CD4-positive, alpha-beta T cell treated with Interleukin-17A for 1 hour (primary cell): ENCODE measurements at regions not wholly inside any gene's neighbourhood (a gene's known extent, or its start where the extent isn't known, plus 50 kb on each side); places are given as distances from the start of the nearest gene placed in this dataset.
A peak's percentile ranks its signal among the peaks of the same experiment; 100 is the strongest.
"Not testable (repeated sequence)": the region's sequence is repeated elsewhere in the genome, so short reads cannot be mapped to it uniquely, and the experiment has no call there.

Experiments
- DNase-seq: peaks from one replicate; pipeline ENCODE4 v3.0.0-alpha.2; 2020

- DNase-seq: no peak
Measured at GRCh38 chr6:153984811-153985210, 54.2 kb upstream of the OPRM1 start.

- no peak for DNase-seq
Measured at GRCh38 chr6:153980171-153980570, 58.9 kb upstream of the OPRM1 start.

GRCh38 chr6:153978911-153979548 is 60.0 kb upstream of the OPRM1 start:
- not testable (repeated sequence) for DNase-seq

GRCh38 chr6:153976921-153977693 is 61.9 kb upstream of the OPRM1 start:
- DNase-seq: no peak

- DNase-seq: no peak
Measured at GRCh38 chr6:153966001-153966400, 73.0 kb upstream of the OPRM1 start.

GRCh38 chr6:153963352-153963751 is 75.7 kb upstream of the OPRM1 start:
- DNase-seq: no peak

GRCh38 chr6:153962555-153962954 is 76.5 kb upstream of the OPRM1 start:
- DNase-seq: no peak

GRCh38 chr6:153960741-153961140 is 78.3 kb upstream of the OPRM1 start:
- no peak for DNase-seq

- no peak for DNase-seq
Measured at GRCh38 chr6:153960281-153960680, 78.8 kb upstream of the OPRM1 start.

GRCh38 chr6:153959276-153959675 is 79.8 kb upstream of the OPRM1 start:
- DNase-seq: no peak

- no peak for DNase-seq
Measured at GRCh38 chr6:153958860-153959259, 80.2 kb upstream of the OPRM1 start.

- no peak for DNase-seq
Measured at GRCh38 chr6:153957394-153957793, 81.6 kb upstream of the OPRM1 start.

GRCh38 chr6:153956808-153957207 is 82.2 kb upstream of the OPRM1 start:
- no peak for DNase-seq

GRCh38 chr6:153949616-153950015 is 89.4 kb upstream of the OPRM1 start:
- DNase-seq: no peak

- DNase-seq: peak; percentile 2
Measured at GRCh38 chr6:153947808-153948447, 91.1 kb upstream of the OPRM1 start.

GRCh38 chr6:153944201-153944600 is 94.8 kb upstream of the OPRM1 start:
- no peak for DNase-seq

- no peak for DNase-seq
Measured at GRCh38 chr6:153942361-153942760, 96.7 kb upstream of the OPRM1 start.

- no peak for DNase-seq
Measured at GRCh38 chr6:153941768-153942167, 97.3 kb upstream of the OPRM1 start.

GRCh38 chr6:153938876-153939275 is 100.2 kb upstream of the OPRM1 start:
- DNase-seq: no peak

GRCh38 chr6:153931431-153931830 is 107.6 kb upstream of the OPRM1 start:
- DNase-seq: no peak

GRCh38 chr6:153927867-153928266 is 111.2 kb upstream of the OPRM1 start:
- DNase-seq: no peak

GRCh38 chr6:153898360-153899059 is 140.5 kb upstream of the OPRM1 start:
- no peak for DNase-seq

GRCh38 chr6:153882411-153882810 is 156.6 kb upstream of the OPRM1 start:
- DNase-seq: no peak

- DNase-seq: no peak
Measured at GRCh38 chr6:153873541-153873940, 165.5 kb upstream of the OPRM1 start.
